HG03378 (cell line): ENCODE measurements at regions not wholly inside any gene's neighbourhood (a gene's known extent, or its start where the extent isn't known, plus 50 kb on each side); places are given as distances from the start of the nearest gene placed in this dataset.

Source experiments
- ATAC-seq: cut with Tn5 transposase; IDR thresholded peaks from one replicate; pipeline ENCODE4 v1.9.1; 2021; ENCODE audit warnings: mild to moderate bottlenecking, moderate library complexity; ENCODE audit not compliant: unreplicated experiment

DNA sequence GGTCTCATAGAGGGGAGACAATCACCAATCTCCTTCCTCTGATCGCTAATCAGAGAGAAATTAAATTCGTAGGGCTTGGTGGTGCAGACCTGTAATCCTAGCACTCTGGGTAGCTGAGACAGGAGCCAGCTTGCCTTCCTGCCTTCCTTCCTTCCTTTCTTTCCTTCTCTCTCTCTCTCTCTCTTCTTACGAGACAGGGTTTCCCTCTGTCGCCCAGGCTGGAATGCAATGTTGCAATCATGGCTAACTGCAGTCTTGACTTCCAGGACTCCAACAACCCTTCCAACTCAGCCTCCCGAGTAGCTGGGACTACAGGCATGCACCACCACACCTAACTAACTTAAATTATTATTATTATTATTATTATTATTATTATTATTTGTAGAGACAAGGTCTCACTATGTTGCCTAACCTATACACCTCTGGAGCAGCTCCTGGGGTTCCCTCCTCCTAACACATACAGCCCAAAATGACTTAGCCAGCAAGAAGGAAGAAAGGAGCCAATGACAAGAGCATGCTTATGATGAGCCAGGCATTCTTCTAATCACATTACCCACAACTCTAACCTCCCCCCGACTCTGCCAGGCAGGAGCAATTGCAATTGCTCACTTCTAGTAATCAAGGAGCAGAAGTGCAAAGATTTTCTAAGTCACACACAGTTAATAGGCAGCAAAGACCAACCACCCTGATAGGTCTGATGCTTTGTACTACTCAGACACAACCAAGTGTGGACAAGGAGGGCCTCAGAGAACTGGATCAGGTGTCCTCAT, 105.4 kb upstream of the F3 start:
- ATAC-seq, result no peak

DNA sequence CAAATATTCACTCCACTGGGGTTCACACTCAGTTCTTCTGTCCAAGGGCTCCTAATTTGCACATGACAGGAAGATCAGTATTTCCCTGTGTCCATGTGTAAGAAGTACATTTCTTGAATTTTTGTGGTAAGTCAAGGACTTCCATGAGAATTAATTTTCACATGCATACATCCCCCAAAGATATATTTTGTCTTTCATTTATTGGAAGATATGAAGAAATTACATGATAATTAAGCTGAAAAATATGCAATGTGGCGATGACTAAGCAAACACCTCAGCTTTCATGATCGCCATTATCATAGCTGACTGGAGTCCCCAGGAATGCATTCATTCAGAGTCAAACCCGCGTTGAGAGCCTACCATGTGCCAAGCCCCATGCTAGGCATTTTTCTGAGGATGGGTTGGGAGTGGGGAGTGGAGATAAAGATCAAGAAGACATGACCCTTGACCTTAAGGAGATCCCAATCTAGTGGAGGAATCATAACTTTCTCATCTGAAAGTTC, 104.6 kb upstream of the F3 start:
- ATAC-seq, result no peak

DNA sequence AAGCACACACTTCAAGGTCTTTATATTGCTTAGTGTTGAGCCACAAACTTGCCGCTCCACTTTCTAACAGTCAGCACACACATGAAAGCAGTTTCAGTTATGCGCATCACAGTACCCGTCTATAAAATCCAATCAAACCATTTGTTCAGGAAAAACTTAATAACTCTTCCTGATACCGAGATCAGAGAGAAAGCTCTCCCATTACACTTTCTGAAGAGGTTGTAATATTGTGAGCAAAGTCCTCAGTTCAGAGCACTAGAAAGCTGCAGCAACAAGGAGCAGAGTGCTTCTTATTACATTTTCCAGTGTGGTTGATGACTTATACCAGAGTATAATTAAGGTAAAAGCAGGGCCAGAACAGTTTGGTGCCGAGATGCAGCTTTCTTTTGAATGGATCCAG, 102.8 kb upstream of the F3 start:
- no peak for ATAC-seq

DNA sequence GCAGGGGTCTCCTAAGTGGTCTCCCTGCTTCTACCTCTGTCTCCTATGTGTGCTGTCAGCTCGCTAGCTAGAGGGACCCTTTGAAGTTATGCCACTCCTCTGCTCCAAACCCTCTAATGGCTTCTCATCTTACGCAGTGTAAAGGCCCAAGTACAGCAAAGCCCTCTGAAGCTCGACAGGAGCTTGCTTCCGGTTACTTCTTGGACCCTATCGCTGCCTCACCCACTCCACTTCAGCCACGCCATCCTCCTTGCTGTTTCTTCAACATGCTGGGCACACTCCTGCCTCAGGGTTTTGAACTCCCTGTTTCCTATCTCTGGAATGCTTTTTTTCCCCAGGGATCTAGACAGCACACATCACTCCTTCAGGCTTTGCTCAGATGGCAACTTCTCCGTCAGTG, 102.3 kb upstream of the F3 start:
- no peak for ATAC-seq

DNA sequence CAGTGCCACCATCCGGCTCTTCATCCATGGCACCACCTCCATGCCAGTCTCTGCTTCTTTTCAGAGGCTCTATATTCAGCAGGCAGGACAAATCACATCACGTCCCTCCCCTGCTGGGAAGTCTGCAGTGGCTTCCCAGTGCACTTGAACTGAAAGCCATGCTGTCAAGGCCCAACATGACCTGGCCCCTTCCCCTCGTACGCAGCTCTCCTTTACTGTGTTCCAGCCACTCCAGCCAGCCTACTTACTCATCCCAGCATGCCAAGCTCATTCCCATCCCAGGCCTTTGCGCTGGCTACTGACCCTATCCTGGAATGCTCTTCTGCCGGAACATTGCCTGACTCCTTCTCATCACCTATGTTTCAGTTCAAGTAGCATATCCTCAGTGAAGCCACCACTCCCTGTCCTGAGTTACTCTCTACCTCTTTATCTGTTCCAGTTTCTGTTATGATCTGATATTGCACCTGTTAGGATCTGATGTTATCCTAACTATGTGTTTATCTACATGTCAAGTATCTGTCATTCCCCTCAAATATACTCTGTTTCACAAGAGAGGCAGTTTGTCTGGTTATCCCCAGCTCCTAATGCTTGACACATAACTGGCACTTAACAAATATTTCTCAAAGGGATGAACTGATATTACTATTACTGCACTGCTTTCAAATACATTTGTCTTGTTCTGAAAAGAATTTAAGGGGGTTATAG, 101.2 kb upstream of the F3 start:
- ATAC-seq, result no peak

DNA sequence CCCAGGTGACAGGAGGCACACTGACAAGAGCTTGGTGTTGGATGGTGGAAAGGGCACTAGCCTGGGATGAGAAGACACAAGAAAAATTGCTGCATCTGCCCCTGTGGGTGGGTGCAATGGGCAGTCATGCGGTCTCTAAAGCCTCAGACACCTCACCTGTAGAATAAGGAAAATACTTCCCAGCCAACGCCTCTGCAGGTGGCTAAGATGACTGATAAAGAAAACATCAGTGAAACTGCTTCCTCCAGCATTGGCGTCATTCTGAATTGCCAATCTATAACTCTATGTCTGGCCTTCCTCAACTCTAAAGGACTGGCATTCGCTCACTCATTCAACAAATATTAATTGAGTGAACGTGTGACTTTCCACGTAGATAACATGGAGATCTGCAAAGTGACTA, 100.4 kb upstream of the F3 start:
- no peak for ATAC-seq

DNA sequence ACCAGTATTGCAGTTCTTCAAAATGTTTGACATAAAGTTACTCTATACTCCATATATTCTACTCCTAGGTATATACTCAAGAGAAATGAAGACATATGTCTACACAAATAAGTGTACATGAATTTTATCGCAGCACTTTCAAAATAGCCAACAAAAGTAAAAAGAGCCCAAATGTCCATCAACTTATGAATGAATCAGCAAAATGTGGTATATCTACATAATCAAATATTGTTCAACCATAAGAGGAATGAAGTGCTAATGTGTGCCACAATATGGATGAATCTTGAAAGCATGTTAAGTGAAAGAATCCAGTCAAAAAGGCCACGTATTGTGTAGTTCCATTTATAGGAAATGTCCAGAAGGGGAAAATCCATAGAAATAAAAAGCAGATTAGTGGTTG, 98.6 kb upstream of the F3 start:
- no peak for ATAC-seq

DNA sequence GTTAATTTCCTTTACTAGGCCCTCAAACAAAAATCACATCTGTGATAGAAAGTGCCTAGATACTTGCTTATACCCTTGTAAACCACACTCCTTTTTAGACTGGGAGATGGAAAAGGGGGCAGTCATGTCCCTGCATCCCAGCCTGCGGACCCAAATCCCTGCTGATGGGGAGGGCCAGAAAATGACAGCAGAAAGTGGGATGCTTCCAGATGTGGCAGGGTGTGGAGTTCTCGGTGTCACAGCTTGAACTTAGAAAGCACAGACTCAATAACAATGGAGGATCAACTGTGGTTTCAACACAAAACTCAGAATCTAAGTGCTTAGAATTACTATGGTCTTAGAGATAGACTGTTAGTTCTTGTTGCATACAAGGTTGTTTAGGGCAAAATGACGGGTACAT, 95.6 kb upstream of the F3 start:
- no peak for ATAC-seq

DNA sequence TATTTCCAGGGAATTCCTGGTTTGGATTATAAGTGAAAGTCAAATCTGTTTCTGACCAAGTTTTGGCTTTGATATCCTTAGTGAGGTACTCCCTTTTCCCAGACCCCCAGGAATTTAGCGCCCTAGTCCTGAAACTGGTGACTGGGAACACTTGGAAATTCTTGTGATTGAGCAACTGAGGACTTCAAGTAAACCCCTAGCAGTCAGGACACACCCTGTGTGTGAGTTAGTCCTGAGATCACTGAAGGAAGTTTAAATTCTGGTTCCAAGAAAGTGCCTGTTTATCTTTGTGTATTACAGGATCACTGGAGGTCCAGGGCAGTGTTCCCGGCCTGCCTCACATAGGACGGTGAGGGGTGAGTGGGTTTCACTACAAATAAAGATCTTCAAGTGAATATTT, 95.1 kb upstream of the F3 start:
- ATAC-seq, result no peak

DNA sequence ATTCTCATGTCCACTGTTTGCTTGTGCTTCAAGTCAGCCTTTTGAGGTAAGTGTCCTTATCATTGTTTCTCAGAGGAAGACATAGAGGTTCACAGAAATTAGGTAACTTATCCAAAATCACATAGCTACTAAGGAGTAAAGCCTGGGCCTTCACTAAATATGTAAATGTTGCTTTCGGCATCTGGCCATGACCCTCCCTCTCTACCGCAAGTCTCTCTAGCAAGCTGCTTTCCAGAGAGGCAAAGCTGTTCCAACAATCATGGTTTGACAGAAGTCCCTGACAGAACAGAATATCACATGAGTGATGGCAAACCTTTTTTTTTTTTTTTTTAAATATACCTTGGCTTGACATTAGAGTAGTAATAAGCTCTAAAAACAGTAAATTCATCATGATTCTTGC, 94.5 kb upstream of the F3 start:
- no peak for ATAC-seq

DNA sequence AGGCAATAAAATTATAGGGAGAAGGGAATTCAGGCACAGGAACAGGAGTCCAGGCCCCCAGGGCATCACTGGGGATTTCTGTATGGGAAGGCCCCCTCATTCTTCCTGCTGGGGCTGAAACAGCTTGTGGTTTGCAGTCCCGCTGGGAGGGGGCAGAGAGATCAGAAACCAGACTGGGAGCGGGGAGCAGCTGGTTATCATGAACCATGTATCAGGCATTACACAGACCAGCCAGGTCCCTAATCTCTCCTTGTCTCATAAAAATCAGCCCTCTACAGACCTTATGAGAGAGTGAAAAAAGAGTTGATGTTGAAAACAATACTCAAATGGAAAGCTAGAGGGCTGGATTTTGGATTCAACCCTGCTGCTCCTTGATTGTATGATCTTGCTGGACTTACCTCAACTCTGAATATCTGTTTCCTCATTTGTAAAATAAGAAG, 93.4 kb upstream of the F3 start:
- ATAC-seq, result no peak

DNA sequence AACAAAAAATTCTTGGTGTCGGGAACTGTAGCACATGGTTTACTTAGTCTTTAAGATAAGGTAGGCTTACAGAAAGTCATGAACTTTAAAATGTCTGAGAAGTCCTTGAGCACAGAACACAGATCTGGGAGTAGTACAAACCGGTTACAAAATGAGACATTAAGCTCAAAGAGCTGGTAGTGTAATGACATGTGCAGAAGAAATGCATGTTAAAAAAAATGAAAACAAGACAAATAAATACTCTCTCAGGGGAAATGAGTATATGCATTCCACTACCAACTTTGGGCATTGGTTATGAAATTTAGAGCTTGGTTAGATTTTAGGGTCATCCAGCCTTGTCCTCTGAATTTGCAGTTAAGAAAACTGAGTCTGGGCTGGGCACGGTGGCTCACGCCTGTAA, 91.5 kb upstream of the F3 start:
- ATAC-seq, result no peak

DNA sequence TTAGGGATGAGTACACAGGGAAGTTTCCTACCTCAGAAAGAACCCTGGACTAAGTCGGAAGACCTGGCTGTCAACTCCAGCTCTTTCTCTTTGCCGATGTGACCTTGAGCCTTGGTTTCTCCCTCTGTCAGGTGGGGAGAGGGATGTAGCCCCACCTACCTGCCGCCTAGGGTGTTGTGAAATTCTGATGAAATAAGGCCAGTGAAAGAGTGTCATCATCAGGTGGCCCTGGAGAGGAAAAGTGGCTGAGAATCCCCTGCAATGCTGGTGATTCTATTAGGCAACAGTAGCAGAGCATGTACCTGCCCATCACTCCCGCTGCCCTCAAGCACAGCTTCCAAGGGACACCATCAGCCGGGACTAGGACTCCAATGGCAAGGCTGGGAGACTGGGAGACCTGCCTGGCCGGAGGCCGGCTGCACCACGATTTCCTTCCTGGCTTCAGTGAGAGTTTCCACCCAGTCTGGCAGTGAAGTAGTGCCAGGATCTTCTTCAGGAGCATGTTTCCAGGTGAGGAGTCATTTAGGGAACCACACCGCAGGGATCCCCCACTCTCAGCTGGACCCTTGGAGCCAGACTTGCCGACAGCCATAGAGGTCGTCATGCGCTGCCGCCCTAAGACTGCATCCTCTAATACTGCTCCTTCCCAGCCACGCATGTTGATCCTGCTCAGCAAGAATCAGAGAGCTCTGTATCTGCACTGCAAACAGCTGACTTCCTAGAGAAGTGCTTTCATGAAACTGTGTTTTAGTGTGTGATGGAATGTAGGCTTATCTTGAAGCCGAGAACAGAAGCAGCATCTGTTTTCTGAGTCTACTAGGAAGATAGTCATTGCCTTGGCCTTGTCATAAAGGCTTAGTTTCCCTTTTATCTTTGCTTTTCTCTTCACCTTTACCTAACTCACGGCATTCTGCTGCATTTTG, 88.0 kb upstream of the F3 start:
- ATAC-seq, result no peak

DNA sequence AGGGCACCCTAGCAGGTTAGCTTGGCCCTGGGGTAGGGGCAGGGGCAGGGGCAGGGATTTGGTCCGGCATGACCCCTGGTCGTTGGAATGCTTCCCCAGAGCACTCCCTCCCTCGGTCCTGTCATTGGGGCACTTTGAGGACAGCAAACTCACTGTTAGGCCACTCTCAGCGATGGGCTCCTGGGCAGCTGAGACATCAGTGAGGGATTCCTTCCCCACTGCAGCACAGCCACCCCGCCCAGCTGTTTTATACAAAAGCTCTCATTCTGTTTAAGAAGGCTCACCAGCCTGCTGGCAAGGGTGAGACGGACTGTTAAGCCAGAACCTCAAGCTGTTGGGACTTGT, 86.9 kb upstream of the F3 start:
- ATAC-seq, result no peak

DNA sequence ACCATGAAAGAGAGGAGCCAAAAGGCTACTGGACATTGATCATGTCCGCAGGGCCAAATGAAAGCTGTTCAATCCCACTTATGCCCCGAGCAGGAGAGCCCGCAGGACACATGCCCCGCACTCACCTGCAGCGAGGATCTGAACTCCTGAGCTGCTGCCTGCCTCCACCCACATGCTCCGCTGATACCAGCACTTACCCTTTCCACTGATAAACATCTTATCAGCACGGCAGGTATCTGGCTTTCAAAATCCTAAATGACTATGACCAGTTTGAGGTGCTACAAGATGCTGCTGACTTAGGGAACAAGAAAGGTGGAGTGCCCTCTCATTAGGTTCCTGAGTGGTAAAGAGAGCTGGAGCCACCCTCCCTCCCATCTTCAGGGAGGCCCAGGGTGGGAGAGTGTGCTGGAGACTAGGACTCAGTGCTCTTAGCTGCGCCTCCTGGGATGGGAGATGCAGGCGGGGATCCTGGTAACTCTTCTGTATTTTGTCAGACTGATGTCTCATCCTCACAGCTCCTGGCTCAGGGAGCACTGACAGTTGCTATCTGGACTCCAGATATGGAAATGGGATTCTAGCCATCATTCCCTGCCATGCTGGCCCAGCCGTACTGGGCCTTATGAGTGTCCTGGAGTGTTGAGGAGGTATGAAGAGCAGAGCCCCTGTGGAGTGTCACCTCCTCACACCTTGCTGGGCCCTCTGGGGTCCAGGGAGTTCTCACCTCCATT, 86.4 kb upstream of the F3 start:
- ATAC-seq, result no peak

DNA sequence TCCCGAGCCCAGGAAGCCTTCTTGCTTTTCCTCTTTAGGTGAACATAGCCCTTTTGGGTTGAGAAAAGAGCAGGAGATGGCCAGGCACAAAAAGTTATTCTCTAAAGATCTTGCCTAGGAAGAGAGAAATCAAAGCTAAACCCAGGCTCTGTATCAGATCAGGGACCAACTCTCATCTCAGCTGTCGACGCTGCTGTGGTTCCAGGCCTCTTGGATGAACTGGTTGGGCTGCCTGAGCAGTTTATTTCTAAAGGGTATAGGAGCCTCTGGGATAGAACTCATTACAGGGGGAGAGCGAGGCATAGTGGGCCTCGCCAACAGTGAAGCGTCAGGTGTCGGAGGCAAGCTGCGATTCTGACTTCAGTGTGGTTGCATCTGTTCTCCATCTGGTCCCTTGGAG, 82.6 kb upstream of the F3 start:
- ATAC-seq, result no peak

DNA sequence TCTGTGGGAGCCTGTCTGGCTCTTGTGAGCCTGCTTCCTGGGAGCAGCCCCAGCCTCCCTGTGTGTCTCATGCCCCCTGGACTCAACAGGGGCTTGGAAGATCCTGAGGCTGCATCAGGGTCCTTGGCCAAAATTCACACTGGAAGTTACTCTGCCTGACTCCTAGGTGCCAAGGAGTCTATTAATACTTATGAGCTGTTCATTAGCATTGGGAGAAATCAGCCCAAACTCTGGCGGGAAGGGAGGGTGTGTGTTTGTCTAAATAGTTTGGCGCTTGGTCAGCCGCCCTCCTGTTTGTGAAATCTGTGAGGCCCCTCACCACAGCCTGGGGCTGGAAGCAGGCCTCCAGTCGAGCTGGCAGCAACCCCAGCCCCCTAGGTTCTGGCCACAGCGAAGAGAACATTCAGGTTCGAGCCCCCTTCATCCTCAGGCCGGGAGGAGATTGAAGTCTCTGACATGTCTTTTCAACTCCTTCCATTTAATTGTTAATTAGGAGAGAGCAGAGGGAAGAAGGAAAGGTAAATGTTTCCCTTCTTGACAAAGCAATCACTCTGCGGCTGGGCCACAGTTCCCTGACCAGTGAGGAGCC, 82.1 kb upstream of the F3 start:
- no peak for ATAC-seq

DNA sequence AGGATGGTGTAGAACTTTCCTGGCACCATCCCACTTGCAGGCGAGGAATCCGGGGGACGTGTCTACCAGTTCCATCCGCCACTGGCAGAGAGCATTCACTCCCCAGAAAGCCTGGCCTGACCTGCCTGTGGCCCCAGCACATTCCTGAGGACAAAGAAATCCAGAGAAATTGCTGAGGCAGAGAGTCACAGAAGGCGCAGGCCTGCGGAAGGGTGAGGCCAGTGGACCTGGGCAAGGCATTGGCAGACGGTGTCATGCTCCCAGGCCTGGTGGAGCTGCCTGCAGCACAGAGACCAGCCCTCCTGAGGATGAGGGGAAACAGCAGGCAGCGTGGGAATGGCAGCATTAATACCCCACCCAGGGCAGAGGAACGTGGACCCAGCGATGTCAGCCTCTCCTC, 81.2 kb upstream of the F3 start:
- no peak for ATAC-seq

DNA sequence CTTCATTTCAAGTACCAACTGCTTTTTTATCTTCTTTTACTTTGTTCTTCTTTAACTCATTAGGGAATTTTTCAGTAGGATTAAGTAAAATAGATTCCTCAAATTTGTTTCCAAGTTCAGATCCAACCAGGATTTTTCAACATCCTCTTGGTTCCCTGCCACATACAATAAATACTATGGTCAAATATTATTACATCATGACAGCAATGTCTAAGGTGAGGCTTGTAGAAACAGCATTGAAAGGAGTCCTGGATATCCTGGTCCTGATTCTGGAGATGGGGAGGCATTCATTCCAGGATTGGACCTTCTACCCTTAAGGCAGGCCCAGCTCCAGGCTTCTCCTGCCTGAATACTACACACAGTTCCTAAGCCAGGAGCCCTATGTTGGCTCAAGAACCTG, 80.2 kb upstream of the F3 start:
- no peak for ATAC-seq

DNA sequence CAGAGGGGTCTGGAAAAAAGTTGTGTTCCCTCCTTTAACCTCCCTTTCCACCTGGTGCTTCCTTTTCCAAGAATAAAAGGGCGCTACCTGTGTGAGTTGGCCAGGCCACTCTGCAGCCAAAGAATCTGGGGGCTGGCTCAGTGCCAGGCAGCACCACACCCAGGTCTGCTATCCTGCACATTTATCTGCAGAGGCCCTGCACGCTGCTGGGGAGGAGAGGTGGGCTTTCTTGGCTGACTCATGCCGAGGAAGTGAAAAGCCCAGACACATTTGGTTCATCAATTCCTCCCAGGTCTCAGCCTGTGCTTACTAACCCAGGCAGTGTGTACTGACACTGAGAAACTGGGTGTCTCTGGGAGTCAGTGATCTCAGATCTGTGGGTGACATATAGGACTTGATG, 79.8 kb upstream of the F3 start:
- no peak for ATAC-seq
